OCI-LY7 (cell line): ENCODE measurements at regions not wholly inside any gene's neighbourhood (a gene's known extent, or its start where the extent isn't known, plus 50 kb on each side); places are given as distances from the start of the nearest gene placed in this dataset.
"Not testable (repeated sequence)": the region's sequence is repeated elsewhere in the genome, so short reads cannot be mapped to it uniquely, and the experiment has no call there.

Experiments used
- EZH2phosphoT487 ChIP-seq: fragments of 200-600 bp; sonication (generic); IDR thresholded peaks from 2 replicates; pipeline ENCODE4 v1.6.1; 2018; ENCODE audit warnings: low read depth, borderline replicate concordance, mild to moderate bottlenecking, mixed run types, antibody characterized with exemption, low read length, moderate library complexity, mixed read lengths
- TF ChIP-seq, protein P1 (sequence below): fragments of 200-600 bp; sonication (generic); conservative IDR thresholded peaks from 2 replicates; pipeline ENCODE4 v1.5.1; 2014; ENCODE audit warnings: mild to moderate bottlenecking, antibody characterized with exemption, low read length, moderate library complexity, mixed read lengths

DNA sequence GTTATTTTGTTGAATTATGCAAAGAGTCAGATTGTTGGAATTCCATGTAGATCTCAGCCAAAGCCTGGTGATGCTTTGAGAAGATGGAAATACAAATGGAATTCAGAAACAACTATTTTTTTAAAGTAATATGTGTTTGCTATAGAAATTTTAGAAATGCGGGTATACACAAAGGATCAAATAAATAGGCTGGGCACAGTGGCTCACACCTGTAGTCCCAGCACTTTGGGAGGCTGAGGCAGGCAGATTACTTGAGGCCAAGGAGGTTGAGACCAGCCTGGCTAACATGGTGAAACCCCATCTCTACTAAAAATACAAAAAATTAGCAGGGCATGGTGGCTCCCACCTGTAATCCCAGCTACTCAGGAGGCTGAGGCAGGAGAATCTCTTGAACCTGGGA is 155.1 kb downstream of the MYCN start:
- TF ChIP-seq, protein P1, sequence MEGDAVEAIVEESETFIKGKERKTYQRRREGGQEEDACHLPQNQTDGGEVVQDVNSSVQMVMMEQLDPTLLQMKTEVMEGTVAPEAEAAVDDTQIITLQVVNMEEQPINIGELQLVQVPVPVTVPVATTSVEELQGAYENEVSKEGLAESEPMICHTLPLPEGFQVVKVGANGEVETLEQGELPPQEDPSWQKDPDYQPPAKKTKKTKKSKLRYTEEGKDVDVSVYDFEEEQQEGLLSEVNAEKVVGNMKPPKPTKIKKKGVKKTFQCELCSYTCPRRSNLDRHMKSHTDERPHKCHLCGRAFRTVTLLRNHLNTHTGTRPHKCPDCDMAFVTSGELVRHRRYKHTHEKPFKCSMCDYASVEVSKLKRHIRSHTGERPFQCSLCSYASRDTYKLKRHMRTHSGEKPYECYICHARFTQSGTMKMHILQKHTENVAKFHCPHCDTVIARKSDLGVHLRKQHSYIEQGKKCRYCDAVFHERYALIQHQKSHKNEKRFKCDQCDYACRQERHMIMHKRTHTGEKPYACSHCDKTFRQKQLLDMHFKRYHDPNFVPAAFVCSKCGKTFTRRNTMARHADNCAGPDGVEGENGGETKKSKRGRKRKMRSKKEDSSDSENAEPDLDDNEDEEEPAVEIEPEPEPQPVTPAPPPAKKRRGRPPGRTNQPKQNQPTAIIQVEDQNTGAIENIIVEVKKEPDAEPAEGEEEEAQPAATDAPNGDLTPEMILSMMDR, result not testable (repeated sequence)
- TF ChIP-seq EZH2phosphoT487, result not testable (repeated sequence)
